Activated CD4-positive, alpha-beta T cell treated with anti-CD3 and anti-CD28 coated beads, Interleukin-2, amount 50 U/mL, for 16 hours (primary cell): ENCODE measurements at regions not wholly inside any gene's neighbourhood (a gene's known extent, or its start where the extent isn't known, plus 50 kb on each side); places are given as distances from the start of the nearest gene placed in this dataset.
A peak's percentile ranks its signal among the peaks of the same experiment; 100 is the strongest.
"Not testable (repeated sequence)": the region's sequence is repeated elsewhere in the genome, so short reads cannot be mapped to it uniquely, and the experiment has no call there.

ENCODE experiments used
- DNase-seq: peaks from one replicate; pipeline ENCODE4 v3.0.0-alpha.2; 2020

GRCh38 chr2:87592974-87593373 lies 154.9 kb upstream of the PLGLB2 start:
- not testable (repeated sequence) for DNase-seq

- not testable (repeated sequence) for DNase-seq
Observed at GRCh38 chr2:87593784-87594610, 153.9 kb upstream of the PLGLB2 start.

DNA sequence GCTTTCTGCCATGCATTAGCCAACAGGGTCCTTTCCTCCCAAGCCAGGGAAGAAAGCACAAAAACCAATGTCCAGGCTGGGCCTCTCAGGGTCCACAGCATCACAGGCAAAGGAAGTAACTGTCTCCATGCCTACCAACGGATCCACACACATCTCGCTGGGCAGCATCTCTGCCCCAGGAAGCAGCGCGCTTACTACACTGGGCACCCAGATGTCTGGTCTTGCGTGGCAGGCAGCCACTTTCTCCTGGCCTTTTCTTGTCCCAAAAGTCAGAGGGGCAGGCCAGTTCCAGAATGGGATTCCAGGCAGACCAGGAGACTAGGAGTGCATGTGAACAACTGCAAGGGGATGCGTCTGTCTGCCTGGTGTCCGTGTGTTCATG lies 153.3 kb upstream of the PLGLB2 start:
- not testable (repeated sequence) for DNase-seq

GRCh38 chr2:87595017-87595416 lies 152.9 kb upstream of the PLGLB2 start:
- not testable (repeated sequence) for DNase-seq

DNA sequence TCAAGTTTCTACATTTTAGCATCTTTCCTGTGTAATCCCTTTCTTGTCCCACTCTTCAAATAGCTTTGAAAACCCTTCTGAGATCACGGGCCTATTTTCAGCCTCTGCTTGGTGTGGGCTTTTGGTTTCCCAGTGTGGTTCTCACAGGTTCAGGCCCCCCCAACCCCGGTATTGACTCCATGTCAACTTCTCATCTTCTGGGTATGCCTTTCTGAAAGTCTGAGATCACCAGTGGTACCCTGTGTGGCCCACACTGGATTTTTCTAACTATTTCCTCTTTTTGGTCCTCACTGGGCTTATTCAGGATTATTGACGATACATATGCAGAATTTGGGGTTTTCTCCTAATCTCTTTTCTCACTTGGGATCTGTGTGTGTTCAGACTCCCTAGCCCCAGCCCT lies 146.9 kb upstream of the PLGLB2 start:
- DNase-seq: not testable (repeated sequence)

GRCh38 chr2:87602118-87602517 lies 145.8 kb upstream of the PLGLB2 start:
- not testable (repeated sequence) for DNase-seq

DNA sequence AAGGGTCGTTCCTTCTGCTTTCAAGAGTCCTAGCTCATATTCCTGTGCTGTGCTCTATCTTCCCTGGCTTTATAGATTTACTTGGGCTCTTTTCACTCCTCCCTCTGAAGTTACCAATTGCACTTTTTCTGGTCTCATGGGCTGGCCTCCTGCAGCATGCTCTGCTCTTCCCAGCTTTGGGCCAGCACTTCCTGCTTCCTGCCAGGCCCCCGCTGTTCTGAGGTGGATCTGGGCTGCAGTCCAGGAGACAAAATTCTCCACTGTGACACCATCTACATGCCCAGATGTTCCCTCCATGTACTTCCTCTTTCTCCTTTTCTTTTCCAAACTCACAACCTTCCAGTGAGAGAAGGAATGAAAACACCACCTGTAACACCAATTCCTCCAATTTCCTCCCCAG lies 145.2 kb upstream of the PLGLB2 start:
- DNase-seq: not testable (repeated sequence)

- not testable (repeated sequence) for DNase-seq
Observed at GRCh38 chr2:87603418-87604278, 144.2 kb upstream of the PLGLB2 start.

GRCh38 chr2:87604279-87604818 lies 143.5 kb upstream of the PLGLB2 start:
- DNase-seq: not testable (repeated sequence)

- not testable (repeated sequence) for DNase-seq
Observed at GRCh38 chr2:87604980-87605379, 142.9 kb upstream of the PLGLB2 start.

DNA sequence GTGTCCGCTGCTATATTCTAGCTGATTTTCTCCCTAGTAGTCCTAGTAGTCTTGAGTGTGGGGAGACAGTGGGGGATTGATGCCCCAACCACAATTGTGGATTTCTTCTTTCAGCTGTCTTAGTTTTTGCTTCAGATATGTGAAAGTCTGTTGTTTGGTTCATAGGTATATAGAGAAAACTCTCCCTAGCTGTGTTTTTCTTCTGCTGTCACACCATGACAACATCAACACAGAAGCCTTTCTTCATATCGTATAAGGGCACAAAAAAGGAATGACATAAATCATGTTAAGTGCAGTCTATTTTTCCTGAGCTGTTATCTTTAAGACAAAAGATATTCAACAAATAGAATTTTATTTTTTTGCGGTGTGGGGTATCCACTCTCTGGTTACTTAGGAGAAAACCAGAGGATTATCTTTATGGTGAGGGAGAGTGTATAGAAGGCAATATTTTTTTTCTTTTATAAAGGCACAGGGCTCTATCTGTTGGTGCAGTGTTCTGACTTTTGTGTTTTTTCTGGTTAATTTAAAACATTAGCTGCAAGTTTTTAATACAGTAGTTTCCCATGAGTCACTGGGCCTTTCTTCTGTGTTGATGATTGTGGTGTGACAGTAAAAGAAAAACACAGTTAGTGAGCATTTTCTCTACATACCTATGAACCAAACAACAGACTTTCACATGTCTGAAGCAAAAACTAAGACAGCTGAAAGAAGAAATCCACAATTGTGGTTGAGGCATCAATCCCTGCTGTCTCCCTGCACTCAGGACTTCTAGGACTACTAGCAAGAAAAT lies 139.3 kb upstream of the PLGLB2 start:
- DNase-seq: not testable (repeated sequence)

- DNase-seq: not testable (repeated sequence)
Observed at GRCh38 chr2:87610974-87611373, 136.9 kb upstream of the PLGLB2 start.

DNA sequence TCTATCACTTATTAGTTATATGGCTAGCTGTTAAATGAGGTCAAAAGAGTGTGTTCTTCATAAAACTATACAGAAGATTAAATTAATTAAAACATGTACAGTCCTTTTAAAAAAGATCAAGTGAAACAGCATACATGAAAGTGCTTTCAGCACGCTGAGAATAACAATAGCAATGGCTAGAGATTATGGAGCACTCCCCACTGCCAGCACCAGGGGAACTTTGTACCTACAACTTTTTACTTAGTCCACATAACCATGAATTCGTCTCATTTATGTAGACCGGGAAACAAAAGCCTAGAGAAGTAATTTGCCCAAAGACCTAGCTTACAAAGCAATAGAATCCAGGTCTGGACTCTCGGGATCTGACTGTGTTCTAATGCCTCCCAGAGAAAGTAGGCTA lies 136.5 kb upstream of the PLGLB2 start:
- not testable (repeated sequence) for DNase-seq

DNA sequence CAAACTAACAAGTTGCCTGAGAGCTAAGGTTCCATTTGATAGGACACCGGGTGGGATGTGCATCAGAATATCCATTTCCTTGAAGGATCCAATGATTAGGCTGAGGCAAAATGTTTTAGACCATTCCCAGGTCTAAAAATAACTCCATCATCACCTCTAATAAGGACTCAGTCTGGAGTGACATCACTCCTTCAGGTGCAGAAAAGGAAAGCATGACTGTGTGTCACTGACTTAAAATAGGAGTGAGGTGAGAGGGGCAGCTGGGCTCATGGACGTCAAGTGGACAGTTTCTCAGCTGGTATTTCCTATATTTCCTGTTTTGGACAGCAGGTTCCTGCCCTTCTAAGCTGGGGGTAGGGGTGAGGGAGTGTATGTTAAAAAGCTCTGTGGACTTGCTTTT lies 135.9 kb upstream of the PLGLB2 start:
- not testable (repeated sequence) for DNase-seq

DNA sequence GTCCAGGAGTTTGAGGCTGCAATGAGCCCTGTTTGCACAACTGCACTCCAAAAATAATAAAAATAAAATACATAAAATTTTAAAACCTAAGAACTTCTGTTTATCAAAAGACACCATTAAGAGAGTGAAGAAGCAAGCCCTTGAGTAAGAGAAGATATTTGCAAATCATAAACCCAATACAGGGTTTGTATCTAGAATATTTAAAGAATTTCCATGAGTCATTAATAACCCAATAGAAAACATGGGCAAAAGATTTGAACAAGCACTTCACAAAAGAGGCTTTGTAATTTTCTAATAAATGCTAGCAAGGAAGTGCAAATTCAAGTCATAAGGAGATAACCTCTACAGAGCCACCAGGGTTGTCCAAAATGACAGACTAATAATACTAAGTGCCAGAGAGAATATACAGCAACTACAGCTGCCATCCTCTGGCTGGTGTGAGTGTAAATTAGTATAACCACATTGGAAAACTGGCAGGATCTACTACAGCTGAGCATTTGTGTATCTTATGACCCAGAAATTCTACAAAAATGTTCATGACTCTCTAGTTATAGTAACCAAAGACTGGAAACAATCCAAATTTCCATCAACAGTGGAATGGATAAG lies 133.0 kb upstream of the PLGLB2 start:
- not testable (repeated sequence) for DNase-seq

GRCh38 chr2:87619121-87619520 lies 128.8 kb upstream of the PLGLB2 start:
- DNase-seq: not testable (repeated sequence)

DNA sequence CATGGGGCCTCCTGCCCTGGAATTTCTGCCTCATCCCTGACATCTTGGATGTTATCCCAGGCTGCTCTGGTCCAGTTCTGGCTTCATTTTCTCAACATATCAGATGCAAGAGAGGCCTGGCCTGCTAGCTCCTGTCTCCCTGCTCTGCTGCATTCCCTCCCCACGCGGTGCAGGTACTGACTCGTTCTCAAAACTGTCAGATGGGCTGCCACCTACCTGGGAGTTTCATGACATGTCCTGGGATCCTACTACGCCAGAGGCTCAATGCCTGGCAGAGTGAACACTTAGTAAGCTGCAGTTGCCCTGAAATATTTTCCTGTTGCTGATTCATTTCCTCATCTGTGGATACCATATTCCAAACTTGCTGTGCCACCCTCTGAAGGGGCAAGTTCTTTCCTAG lies 126.7 kb upstream of the PLGLB2 start:
- not testable (repeated sequence) for DNase-seq

GRCh38 chr2:87622720-87623119 lies 125.2 kb upstream of the PLGLB2 start:
- DNase-seq: not testable (repeated sequence)

DNA sequence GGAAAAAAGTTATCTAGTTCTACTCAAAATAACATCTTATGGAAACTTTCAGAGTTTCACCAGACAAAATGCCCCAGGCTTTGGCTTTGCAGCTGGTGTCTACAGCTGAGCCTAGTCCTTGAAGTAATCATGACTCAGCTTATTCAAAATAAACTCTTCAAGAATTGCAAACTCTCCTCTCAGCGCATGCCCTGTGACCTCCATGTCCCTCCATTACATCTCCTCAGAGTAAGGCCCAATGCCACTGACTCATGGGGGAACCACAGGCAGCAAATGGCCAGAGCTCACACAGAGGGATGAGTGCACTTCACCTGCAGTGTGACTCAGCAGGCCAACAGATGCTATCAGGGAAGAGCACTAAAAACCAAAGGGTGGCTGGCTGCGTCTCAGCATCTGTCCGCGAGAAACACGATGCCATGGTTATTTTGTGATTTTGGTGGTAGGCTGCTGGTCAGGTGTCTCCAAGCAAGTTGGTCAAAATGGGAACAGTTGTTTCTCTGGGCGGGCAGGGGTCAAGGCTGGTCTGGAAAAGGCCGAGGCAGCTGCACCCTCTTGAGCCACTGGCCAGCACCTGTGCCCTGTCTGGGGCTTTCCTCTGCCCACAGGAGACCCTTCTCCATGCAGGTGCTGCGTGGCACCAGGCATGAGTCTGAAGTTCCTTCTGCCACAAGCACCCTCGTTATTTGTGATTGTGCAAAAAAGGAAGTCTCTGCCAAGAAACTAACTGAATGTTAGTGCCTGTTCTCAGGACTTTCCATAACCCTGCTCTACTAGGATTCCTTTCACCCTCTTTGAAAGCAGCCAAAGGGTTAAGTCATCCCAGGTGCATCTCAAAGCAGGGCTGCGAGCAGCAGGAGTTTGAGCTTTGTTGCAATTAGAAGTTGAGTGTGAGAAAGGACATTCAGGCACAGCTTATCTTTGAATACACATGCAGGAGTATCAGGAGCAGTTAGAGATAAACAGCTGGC lies 118.1 kb upstream of the PLGLB2 start:
- DNase-seq: peak; percentile 49

- peak; percentile 76 for DNase-seq
Observed at GRCh38 chr2:87630892-87631291, 117.0 kb upstream of the PLGLB2 start.

DNA sequence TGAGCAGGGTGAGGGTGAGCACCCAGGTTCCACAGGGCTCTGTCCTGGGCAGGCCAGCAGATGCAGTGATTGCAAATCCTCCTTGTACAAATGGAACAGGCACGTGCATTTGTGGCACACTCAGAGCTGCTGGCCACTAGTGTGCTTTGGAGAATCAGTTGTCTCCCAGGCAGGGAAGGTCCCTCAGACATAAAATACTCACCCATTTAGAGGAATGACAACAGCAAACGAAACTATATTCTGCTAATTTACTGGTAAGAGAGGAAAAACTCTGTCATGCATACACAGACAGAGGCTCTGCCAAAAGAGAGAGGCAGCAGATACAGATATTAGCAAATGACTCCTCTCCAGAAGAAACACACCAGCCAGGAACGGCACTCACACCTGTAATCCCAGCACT lies 116.5 kb upstream of the PLGLB2 start:
- peak; percentile 67 for DNase-seq
